K562 (cell line): ENCODE measurements at regions not wholly inside any gene's neighbourhood (a gene's known extent, or its start where the extent isn't known, plus 50 kb on each side); places are given as distances from the start of the nearest gene placed in this dataset.

Source experiments
- FOXK2 ChIP-seq, 2 experiments: fragments of 450-650 bp; IDR thresholded peaks in 1 of 2; conservative IDR thresholded peaks in 1 of 2; 2 replicates each; pipeline ENCODE4 v1.6.1; 2016; ENCODE audit warnings: low read depth in 2 of 2, mild to moderate bottlenecking in 1 of 2
- MEF2A ChIP-seq: IDR thresholded peaks from 2 replicates; pipeline ENCODE4 v1.6.1; 2011; ENCODE audit warnings: low read depth, mild to moderate bottlenecking, low read length, moderate library complexity; ENCODE audit not compliant: control insufficient read depth
- POLR2A ChIP-seq: fragments of 450-650 bp; conservative IDR thresholded peaks from 2 replicates; pipeline ENCODE4 v1.6.1; 2016
- ZFP30 ChIP-seq: fragments of 250-450 bp; sonication (Bioruptor Pico); IDR thresholded peaks from 2 replicates; pipeline ENCODE4 v1.8.0; 2022; ENCODE audit warnings: moderate library complexity, mild to moderate bottlenecking, inconsistent platforms, borderline replicate concordance

DNA sequence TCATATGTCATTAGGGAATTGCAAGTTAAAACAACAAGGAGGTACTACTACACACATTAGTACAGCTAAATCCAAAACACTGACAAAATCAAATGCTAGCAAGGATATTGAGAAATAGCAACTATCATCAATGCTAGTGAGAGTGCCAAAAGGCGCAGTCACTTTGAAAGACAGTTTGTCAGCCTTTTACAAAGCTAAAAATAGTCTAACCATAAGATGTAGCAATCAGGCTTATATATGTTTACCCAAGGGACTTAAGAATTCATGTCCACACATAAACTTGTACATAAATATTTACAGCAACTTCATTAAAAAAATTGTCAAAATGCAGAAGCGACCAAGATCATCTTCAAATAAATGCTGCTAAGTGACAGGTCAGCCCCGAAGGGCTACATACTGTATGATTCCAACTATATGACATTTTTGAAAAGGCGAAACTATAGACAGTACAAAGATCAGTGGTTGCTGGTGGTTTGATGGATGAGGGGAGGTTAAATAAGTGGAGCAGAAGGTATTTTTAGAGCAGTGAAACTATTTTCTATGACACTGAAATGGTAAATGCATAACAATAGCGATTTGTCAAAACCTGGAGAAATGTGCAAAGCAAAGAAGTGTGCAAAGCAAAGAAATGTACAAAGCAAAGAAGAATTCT, 704.8 kb downstream of the ARAP2 start:
- no peak for TF ChIP-seq MEF2A
- no peak for TF ChIP-seq POLR2A
- no peak for TF ChIP-seq FOXK2 (conservative IDR thresholded peaks at IDR 0.05 in 1 of 2, IDR thresholded peaks at IDR 0.05 in 1 of 2; ENCODE audit: low read depth in 2 of 2)
- TF ChIP-seq ZFP30 (CRISPR knock-in tag), result no peak
